GM19372 (cell line): ENCODE measurements at regions not wholly inside any gene's neighbourhood (a gene's known extent, or its start where the extent isn't known, plus 50 kb on each side); places are given as distances from the start of the nearest gene placed in this dataset.

Experiments
- ATAC-seq: cut with Tn5 transposase; IDR thresholded peaks from one replicate; pipeline ENCODE4 v1.9.1; 2021; ENCODE audit warnings: mild to moderate bottlenecking, low read depth, moderate library complexity; ENCODE audit not compliant: unreplicated experiment

DNA sequence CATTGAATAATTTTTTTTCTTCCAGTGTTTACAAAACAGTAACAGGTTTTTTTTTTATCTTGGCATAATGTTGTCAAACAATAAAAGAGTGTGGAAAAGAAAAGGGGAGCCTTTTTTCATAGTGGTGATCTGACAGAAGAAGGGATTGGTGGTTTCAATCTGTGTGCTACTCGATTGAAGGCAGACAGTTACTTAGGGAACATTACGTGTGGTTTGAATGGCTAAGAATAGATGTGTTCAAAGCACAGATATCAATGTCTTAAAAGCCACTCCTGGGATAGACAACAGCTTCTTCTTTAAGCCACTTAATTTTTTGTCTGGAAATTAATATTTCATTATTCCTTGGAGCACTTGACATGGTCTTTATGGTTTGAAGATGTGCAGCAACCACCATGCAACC is 558.6 kb upstream of the ADGRL2 start:
- no peak for ATAC-seq

DNA sequence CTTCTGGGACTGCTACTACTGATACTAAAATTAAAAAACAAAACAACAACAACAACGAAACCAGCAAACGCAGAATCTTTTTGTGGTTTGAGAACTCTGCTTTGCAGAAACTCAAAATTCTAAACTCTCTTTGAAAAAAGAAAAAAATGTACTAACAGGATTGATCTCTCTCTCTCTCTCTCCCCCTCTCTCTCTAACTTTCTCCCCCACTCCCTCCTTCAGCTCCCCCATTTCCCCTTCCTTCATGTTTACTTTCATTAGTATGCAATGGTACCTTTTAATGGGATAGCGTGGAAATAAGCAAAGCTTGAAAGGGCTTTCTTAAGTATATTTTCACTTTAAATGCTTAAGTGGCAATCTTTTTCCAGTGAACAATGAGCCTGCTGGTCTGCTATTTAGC is 562.6 kb upstream of the ADGRL2 start:
- ATAC-seq: no peak

DNA sequence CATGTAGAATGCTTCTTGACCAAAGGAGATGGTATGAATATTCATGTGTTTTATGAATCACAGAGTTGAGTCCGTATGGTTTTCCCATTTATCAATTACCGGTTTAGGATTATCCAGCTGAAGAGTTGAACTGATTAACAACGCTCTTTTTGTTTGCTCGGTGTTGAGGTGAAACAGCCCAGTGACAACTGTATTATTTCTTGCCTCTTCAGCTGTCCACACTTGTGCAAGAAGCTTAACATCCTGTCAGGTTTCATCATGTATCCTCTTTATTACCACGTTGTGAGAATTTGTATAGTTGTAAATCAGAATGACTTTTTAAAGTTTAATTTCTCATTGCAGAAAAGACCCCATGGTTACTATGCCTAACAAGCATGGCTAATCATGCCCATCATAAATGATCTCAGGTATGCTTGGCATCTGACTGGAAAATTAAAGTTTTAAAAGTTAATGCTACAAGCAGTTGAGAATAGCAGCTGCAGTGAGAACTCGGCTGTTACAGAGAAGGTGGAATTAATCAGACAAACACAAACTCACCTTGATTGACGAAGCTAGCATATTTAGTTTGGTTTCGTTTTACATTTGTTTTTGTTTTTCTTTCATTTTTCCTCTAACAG is 563.2 kb upstream of the ADGRL2 start:
- no peak for ATAC-seq

DNA sequence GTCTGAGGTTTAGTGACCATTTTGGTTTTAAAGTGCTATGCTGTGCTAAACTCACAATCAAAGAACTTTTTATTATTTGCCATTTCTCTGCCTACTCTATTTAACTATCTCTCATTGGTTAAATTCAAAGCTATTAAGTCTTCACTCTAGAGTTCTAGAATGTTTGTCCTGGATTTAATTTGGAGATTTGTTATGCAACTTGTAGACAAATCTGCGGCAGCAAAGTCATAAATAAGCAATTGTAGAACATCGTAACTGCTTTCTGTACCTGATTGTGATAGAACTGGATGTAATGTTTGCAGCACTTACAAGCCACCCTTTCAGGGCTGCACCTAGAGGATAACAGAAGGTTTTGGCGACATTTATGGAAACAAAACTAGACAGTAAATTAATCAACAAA is 566.5 kb upstream of the ADGRL2 start:
- ATAC-seq: no peak

DNA sequence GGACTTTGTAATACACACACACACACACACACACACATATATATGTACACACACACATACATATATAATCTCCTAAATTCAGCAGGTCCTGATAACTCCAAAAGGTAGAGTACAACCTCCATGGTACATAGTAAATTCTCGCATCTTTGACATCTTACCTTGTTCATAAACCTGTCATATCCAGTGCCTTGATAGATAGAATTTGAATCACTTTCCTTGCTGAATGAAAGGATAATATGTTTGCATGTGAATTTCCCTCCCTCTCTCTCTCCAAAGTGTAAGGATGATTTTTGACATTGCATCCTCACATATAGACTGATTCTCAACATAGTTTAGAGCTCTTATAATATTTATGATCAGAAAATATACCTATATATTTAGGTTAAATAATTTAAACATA is 567.1 kb upstream of the ADGRL2 start:
- no peak for ATAC-seq

DNA sequence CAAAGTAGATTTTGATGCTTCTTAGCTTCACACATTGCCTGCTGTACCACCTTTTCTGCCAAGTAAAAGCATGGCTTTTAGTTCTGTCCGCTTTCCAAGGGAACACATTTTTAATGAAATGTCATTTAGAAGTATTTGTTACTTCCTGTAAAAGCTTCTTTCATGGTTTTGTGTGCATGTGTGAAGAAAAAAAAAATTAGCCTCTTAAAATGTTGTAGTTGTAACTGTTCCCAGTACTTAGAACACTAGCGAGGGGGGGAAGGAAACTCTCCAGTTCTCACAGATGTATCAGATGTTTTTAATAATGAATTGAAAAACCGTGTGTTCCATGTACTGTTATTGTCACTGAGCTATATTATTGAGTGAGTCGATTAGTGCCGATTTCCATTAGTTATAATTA is 568.3 kb upstream of the ADGRL2 start:
- ATAC-seq: no peak

DNA sequence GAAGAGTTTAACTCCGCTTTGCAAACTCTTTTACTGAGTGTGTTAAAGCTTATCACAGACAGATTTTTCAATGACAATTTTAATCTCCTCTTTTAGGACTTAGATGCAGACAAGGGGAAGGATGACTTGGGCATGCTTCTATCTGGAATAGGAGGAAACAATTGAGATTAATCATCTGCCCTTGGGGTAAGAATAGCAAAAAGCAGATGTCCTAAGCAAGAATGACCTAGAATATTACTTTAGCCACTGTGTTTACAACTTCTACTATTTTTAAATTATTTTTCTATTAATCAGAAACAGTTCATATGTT is 569.0 kb upstream of the ADGRL2 start:
- no peak for ATAC-seq

DNA sequence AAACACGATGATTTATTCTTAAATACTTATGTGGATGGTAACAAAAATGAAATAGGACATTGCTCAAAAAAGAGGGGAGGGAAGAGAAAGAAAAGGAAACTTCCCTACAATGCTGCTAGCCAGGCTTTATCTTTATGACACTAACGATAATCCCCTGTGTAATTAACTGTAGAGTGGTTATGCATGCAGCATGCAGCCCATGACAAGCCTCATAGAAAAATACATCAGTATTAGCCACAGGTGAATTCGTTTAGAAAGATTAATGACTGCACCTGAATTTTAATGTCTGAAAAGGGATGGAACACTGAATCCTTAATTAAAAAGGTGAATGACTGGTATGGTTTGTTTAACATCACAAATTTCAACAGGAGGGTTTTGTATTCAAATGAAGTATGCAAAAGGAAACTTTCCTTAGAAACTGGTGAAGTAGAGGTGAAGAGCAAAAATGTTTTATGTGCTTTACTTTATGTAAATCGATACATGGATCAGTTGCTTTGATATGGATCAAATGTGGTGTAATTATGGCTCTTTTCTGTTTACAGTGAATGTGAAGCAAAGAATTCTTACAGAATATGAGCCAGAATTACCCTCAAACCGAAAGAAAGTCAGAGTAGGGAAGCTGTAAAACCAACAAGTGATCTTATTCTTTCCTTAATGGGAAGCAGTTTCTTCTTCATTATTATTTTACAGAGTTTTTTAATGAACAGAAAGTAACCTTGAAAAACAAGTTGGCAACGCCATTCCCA is 569.6 kb upstream of the ADGRL2 start:
- no peak for ATAC-seq

DNA sequence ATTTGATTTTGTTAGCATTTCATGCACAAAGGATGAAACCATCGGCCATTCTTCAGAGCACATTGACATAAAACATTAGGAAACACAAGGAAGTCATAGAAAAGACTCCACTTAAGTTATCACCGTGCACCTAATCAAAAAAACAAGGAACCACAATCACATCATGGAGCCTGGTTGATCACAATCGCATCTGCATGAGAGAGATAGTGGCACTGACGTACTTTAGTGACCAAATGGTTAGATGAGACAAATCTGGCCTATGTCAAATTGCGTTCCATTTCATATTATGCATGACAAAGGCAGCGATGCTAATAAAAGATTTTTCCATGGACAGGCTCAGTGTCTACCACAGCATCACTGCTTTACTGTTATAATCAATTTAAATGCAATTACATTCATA is 571.8 kb upstream of the ADGRL2 start:
- ATAC-seq: no peak

DNA sequence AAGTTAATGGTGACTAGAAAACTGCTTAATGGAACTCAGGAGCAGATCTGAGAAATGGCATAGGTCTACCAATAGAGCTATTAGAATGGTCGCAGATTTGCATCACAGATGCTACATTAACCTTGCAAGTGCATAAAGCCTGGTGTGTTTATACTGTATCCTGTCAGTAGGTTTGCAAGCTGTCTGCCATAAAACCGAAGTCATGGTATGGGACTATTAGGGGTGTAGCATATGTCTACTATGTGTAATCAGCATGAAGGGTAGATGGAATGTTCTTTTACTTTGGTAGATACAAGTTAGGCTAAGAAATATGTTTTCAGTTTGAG is 574.2 kb upstream of the ADGRL2 start:
- no peak for ATAC-seq

DNA sequence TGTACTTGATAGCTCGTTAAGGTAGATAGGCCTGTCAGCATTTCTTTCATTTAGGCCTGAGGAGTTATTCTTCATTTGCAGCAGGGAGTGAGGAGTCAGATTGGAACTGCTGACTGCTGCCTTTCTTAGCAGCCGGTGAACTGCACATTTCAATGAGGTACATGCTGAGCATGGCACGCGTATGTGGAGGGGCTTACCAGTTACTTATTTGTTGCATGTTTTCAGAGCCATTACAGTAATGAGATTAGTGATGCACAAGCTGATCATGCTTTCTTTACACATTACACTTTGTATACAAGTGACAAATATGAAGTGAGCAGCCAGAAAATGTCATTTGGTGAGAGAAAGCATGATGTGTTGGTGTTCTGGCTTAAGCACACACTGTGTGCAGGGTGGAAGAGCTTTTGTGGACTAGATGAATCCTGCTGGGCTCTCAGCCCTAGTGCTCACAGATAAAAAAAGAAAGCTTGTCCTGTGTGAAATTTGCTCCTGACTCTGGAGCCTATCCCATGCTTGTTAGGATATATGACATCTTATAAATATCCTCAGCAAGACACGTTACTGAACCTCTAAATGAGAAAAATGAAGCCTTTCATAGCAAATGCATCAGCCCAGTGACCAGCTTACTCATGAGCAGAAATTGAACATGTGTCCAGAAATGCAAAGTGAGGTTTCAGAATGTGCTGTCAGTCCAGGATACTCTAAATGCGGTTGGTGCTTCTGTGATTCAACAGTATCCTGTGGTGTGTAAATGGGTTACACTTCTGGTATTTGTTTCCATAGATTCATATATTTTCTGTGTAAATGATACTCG is 574.7 kb upstream of the ADGRL2 start:
- ATAC-seq: no peak

DNA sequence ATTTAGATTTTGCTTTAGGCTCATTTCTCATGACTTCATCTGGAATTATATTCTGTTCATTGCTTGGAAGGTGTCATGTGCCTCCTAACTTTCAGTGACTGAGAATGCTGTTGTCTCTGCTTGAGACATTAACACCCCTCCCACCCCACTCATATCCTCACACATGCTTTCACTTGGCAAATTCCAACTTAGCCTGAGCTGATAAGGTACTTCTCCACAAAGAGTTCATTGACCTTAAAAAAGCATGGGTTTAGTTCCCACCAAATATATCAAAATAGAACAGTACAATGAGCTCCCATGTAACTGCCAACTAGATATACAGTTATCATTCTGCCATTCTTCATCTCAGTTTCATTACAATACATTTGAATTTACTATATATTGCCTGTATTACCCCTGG is 576.5 kb upstream of the ADGRL2 start:
- no peak for ATAC-seq

DNA sequence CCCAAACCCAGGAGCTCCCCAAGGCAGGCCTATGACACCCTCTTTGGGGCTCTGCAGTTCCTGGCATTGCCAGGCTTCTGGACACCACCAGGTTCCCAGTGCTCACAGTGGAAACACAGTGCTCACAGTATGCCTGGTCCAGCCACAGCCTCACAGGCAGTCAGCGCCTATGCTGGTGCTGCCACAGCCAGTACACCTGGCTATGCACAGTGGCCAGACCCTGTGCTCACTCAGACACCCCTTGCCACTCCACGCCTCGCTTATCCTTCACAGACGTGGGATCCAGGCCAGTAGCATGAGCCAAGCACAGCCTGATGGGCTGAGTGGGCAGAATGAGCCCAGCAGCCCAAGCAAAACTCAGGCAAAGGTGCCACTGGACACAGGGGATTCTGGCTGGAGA is 579.2 kb upstream of the ADGRL2 start:
- ATAC-seq: no peak

DNA sequence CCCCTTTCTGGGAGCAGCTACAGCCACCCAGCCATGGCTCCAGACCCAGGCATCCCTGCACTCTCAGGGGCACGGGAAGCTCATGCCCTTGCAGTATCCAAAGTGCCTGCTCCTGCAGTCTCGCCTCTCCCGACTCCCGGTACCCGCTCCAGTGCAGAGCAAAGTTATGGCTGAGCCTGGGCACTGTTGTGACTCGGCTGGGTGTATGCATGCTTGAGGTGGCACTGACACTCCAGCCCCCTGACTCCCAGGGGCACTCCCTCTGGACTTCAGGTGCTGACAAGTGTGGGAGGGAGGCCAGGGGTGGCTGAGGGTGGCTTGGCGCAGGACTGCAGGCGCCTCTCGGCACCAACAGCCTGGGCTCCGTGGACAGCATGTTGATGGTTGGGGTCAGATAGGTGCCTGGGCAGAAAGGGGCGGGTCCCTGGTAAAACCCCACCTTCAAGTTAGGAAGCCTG is 580.1 kb upstream of the ADGRL2 start:
- ATAC-seq: no peak

DNA sequence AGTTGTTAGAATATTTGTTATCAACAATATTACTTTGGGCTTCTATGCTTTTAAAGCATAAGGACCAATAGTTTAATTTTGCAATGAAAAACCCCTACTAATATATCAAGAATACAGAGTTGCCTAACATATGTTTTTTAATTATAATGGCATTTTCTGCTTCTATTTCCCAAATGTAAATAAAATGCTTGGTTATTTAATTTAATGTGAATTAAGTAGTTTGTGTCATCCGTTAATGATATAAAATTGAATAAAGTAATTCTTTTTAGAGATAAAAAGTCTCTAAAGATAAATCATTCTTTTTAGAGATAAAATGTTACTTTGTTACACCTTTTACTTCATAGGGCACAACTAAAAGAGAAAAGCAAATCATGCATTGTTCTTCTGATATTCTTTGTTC is 583.7 kb upstream of the ADGRL2 start:
- ATAC-seq: no peak

DNA sequence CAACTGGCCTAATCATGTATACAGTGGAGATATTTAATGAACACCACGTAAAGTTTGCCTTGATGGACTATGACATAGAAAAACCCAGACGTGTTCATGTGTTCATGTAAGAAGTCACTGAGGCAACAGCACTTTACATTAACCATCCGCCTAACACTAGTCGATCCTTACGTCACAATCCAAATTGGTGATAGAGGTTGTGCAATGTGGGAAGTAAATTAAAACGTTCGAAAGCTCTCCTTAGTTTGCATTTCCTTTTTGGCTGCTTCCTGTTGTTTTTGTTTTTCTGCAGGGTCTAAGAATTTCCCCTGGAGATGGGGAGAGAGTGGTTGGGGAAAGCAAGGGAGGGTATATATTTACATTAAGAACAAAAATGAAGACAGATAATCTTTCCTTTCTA is 587.5 kb upstream of the ADGRL2 start:
- ATAC-seq: no peak

DNA sequence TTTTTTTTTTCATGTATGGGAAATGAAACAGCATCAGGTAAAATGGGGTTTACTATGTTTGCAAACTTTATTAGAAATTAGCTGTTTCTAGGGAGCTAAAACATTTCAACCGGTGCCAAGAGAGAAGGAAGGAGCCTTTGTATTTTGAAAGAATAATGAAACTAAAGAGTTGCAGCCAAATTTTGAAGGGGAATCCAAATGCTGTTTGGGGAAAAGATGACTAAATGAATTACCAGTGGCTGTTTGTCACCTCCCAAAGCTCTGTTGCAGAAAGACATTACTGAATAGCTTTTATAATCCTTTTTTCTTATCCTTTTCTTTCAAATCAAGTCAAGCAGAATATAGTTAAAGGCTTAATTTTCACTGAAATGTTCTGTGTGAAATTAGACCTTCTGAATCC is 591.3 kb upstream of the ADGRL2 start:
- ATAC-seq: no peak

DNA sequence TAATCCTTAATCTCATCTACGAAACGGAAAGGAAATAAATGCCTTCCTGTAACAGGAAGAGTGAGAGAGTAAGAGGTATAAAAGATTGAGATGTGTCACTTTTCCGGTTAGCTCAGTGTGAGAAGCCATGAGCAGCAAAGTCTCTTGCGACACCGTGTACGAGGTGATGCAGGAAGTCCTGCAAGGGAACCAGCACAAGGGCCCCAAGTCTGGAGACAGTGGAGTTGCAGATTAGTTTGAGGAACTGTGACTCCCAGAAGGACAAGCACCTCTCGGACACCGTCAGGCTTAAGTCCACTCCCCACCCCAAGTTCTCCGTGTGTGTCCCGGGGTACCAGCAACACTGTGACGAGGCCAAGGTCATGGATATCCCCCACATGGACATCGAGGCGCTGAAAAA is 592.3 kb upstream of the ADGRL2 start:
- ATAC-seq: no peak

DNA sequence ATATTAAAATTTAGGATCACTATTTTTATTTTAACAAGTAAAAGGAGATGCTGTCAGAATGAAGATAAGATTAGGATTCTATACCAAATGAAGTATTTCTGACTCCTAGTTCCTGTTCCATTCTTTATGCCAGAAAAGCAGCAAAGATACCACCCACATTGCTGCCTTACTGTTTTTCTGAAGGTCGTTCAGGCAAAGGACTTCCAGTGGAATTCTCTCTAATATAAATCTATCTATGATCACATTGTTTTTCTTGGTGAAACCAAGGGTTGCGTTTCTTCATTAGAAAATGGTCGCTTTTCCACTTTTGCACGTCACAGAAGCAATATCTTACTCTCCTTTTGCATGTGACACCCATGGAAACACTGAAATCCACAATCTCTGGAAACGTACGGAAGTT is 594.8 kb upstream of the ADGRL2 start:
- no peak for ATAC-seq

DNA sequence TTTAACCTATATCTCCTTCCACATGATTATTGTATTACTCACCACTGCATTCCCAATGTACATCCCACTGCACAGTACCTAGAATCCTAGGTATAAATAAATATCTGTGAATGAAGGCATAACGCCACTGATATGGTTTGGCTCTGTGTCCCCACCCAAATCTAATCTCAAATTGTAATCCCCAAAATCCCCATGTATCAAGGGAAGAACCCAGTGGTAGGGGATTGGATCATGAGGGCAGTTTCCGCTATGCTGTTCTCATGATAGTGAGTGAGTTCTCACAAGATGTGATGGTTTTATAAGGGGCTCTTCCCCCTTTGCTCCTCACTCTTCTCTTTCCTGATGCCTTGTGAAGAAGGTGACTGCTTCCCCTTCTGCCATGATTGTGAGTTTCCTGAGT is 599.0 kb upstream of the ADGRL2 start:
- no peak for ATAC-seq

DNA sequence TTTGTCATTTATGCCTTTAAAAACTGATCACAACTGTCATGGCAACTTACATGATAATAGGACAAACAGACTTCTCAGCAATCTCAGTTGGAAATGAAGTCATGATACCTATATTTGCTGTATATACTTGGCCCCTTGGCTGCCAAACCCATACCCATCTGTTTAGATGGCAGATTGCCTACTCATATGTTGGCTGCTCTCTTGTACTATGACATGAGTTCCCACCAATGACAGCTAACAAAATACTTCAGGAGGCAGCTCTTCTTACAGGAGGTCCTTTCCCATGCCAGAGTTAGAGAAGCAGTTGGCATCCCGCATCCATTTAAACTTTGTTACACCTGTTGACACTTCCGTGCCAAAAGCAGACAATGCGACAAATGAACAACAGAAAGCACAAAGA is 603.1 kb upstream of the ADGRL2 start:
- ATAC-seq: no peak
